Spleen (tissue), 11 donors: ENCODE measurements at regions not wholly inside any gene's neighbourhood (a gene's known extent, or its start where the extent isn't known, plus 50 kb on each side); places are given as distances from the start of the nearest gene placed in this dataset.

ENCODE experiments used
- DNase-seq: peaks from one replicate; pipeline ENCODE4 v3.0.0-alpha.2; 2020
- H3K27ac ChIP-seq, 8 donors: fragments of 200-600 bp; sonication (generic) in 7 of 8; 1 replicate in 4 of 8; 2 replicates in 4 of 8; pipeline versions ENCODE4 v1.5.0 to v1.8.0; 2016 to 2021; ENCODE audit warnings: inconsistent platforms in 4 of 8, mild to moderate bottlenecking in 4 of 8, moderate library complexity in 1 of 8
- H3K27me3 ChIP-seq, 7 donors: fragments of 200-600 bp; sonication (generic) in 6 of 7; replicated peaks in 1 of 7; 1 replicate in 4 of 7; 2 replicates in 3 of 7; pipeline versions ENCODE4 v1.5.0 to v1.8.0; 2016 to 2021; ENCODE audit warnings: inconsistent platforms in 3 of 7, mild to moderate bottlenecking in 1 of 7
- H3K36me3 ChIP-seq, 6 donors: fragments of 200-600 bp; sonication (generic) in 5 of 6; 1 replicate in 4 of 6; 2 replicates in 2 of 6; pipeline versions ENCODE4 v1.5.0 to v1.8.0; 2016 to 2021; ENCODE audit warnings: inconsistent platforms in 2 of 6
- H3K4me1 ChIP-seq, 6 donors: fragments of 200-600 bp; sonication (generic) in 5 of 6; 1 replicate in 3 of 6; 2 replicates in 3 of 6; pipeline versions ENCODE4 v1.5.0 to v1.8.0; 2016 to 2021; ENCODE audit warnings: inconsistent platforms in 3 of 6
- H3K4me3 ChIP-seq, 8 donors: fragments of 200-600 bp; sonication (generic) in 7 of 8; 1 replicate in 4 of 8; 2 replicates in 4 of 8; pipeline versions ENCODE4 v1.5.0 to v1.8.0; 2016 to 2021; ENCODE audit warnings: inconsistent platforms in 4 of 8, mild to moderate bottlenecking in 4 of 8, moderate library complexity in 2 of 8
- H3K9me3 ChIP-seq, 8 donors: fragments of 200-600 bp; sonication (generic) in 7 of 8; 1 replicate in 4 of 8; 2 replicates in 4 of 8; pipeline versions ENCODE4 v1.5.0 to v1.8.0; 2016 to 2021; ENCODE audit warnings: inconsistent platforms in 4 of 8
- CTCF ChIP-seq, 11 experiments: fragments of 200-600 bp in 7 of 11; fragments of 450-650 bp in 4 of 11; sonication (generic) in 4 of 11; IDR thresholded peaks in 8 of 11; conservative IDR thresholded peaks in 3 of 11; 1 replicate in 7 of 11; 2 replicates in 4 of 11; pipeline versions ENCODE4 v1.4.0 to v1.8.0; 2016 to 2021; ENCODE audit warnings: antibody characterized with exemption in 11 of 11, inconsistent platforms in 4 of 11, mild to moderate bottlenecking in 1 of 11
- POLR2A ChIP-seq, 3 donors: fragments of 450-650 bp; IDR thresholded peaks; one replicate each; pipeline ENCODE4 v1.5.1; 2017; ENCODE audit warnings: antibody characterized with exemption in 3 of 3, mild to moderate bottlenecking in 1 of 3
- POLR2AphosphoS5 ChIP-seq, 3 donors: sonication (generic); formaldehyde crosslinking; IDR thresholded peaks; one replicate each; pipeline ENCODE4 v1.5.1; 2017; ENCODE audit warnings: antibody characterized with exemption in 3 of 3
- WGBS, 5 donors: extraction: QIAGEN DNeasy Blood & Tissue Kit in 3 of 5; methylation state at CpG; one replicate each; pipeline versions ENCODE4 v1.1.5 to v1.1.7; 2013 to 2018; 5-methylcytosine and 5-hydroxymethylcytosine counted together
- intact Hi-C: fragments of 100-400 bp; cut with DNase I; formaldehyde crosslinking; loops from one replicate; pipeline ENCODE4 v1.15.0; 2023; ENCODE audit warnings: low total_unique reads
- donor health status: healthy with polysubstance abuse.
- donor health status: DM: no; HTN: no; CAD: no; lungs with moderate emphysema.
- donor health status: DM: no; HTN: no; CAD: no.
- donor health status: Bipolar disorder and iron deficiency.
- donor health status: healthy.
- donor health status: DM: no; HTN: no; CAD: no.
- donor health status: DM: yes; HTN: yes; CAD: no.

DNA sequence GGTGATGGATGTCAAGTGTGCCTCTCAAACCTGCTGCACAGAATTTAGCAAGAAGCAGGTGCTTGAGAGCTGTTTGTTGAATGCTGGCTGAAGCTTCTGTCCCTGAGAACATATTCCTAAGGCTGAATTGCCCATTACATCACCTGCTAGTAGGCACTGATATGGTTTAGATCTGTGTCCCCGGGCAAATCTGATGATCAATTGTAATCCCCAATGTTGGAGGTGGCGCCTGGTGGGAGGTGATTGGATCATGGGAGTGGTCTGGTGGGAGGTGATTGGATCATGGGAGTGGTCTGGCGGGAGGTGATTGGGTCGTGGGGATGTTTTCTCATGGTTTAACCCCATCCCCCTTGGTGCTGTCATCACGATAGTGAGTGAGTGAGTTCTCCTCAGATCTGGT, 128.0 kb downstream of the HRH4 start:
- Histone ChIP-seq H3K9me3 (no peaks in the 10 kb centered on the region), H3K4me3 (no peak overlapping the region), H3K27ac (no peak overlapping the region), H3K27me3 (peaks cover 0 to 7% (median 0%) of the 10 kb centered on the region in 7 donors), H3K36me3 (no peaks in the 10 kb centered on the region), H3K4me1 (no peaks in the 10 kb centered on the region)
- DNase-seq = no peak
- WGBS, 5 donors = 83 to 93% (median 90%) methylated on average over 5 of the region's 5 CpGs
- TF ChIP-seq POLR2AphosphoS5 (IDR thresholded peaks at IDR 0.05) (no peak), CTCF (IDR thresholded peaks at IDR 0.05 in 8 of 11, conservative IDR thresholded peaks at IDR 0.05 in 3 of 11) (no peak), POLR2A (IDR thresholded peaks at IDR 0.05) (no peak)
- intact Hi-C loops = no loop called here

DNA sequence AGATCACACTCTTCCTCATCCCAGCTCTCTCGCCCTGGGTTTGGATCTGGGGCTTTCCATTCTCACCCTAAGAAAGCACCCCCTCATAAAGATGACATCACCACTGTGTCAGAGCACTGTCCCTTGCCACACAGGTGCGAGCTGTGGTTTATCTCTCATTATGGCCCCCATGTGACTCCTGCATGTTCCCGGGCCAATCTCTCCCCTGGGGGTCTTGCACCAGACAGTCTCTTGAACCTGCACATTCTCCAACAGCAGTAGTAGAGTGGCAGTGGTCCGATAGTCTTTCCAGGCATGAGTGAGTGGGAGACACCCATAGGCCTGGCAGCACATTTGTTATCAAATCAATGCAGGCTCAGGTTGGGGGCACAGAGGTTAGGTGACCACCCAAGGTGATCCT, 130.5 kb downstream of the HRH4 start:
- TF ChIP-seq POLR2A (IDR thresholded peaks at IDR 0.05) = no peak
- H3K9me3 ChIP-seq = no peaks in the 10 kb centered on the region
- 59 to 90% (median 82%) methylated on average over 4 of the region's 4 CpGs for WGBS, 5 donors
- no peaks in the 10 kb centered on the region for H3K36me3 ChIP-seq
- H3K4me3 ChIP-seq = no peak overlapping the region
- no peaks in the 10 kb centered on the region for H3K4me1 ChIP-seq
- intact Hi-C loops = no loop called here
- no peak for DNase-seq
- H3K27me3 ChIP-seq = peaks cover 0 to 7% (median 0%) of the 10 kb centered on the region in 7 donors
- H3K27ac ChIP-seq = no peak overlapping the region

DNA sequence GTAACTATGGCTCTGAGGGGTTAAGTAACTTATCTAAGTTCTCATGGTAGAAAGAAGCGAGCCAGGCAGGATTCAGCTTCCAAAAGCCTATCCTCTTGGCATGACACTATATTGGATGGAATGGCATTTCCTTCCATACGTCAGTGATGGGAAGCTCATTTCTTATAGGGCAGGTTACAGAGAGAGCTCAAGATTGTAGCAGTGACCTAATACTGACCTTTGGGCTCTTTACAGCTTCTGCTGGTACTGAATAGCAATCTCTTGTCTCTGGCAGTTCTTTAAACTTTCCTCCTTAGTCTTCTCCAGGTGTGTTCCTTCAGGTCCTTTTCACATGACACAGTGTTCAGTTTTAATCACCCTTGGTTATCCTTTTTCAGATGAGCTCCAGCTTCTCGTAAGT, 133.0 kb downstream of the HRH4 start:
- 83 to 89% (median 88%) methylated on average over 3 of the region's 3 CpGs for WGBS, 5 donors

GRCh38 chr18:24593886-24594285, 133.4 kb downstream of the HRH4 start:
- peaks cover 0 to 10% (median 0%) of the 10 kb centered on the region in 7 donors for H3K27me3 ChIP-seq

More for the DNA sequence above, 133.0 kb downstream of the HRH4 start:
- no peaks in the 10 kb centered on the region for H3K4me1 ChIP-seq
- no peaks in the 10 kb centered on the region for H3K9me3 ChIP-seq
- H3K27me3 ChIP-seq = peaks cover 0 to 10% (median 0%) of the 10 kb centered on the region in 7 donors
- intact Hi-C loops = no loop called here
- H3K36me3 ChIP-seq = no peaks in the 10 kb centered on the region
- no peak for DNase-seq
- H3K4me3 ChIP-seq = no peak overlapping the region
- no peak overlapping the region for H3K27ac ChIP-seq
- TF ChIP-seq CTCF (IDR thresholded peaks at IDR 0.05 in 8 of 11, conservative IDR thresholded peaks at IDR 0.05 in 3 of 11) = no peak
- no peak for TF ChIP-seq POLR2A (IDR thresholded peaks at IDR 0.05)
- no peak for TF ChIP-seq POLR2AphosphoS5 (IDR thresholded peaks at IDR 0.05)

More at GRCh38 chr18:24593886-24594285, 133.4 kb downstream of the HRH4 start:
- no peak overlapping the region for H3K27ac ChIP-seq
- intact Hi-C loops = no loop called here
- no peaks in the 10 kb centered on the region for H3K9me3 ChIP-seq
- DNase-seq = no peak
- no peaks in the 10 kb centered on the region for H3K36me3 ChIP-seq
- 76 to 93% (median 85%) methylated on average over 4 of the region's 4 CpGs for WGBS, 5 donors
- TF ChIP-seq POLR2A (IDR thresholded peaks at IDR 0.05) = no peak
- no peak for TF ChIP-seq POLR2AphosphoS5 (IDR thresholded peaks at IDR 0.05)
- no peak for TF ChIP-seq CTCF (IDR thresholded peaks at IDR 0.05 in 8 of 11, conservative IDR thresholded peaks at IDR 0.05 in 3 of 11)
- no peaks in the 10 kb centered on the region for H3K4me1 ChIP-seq
- no peak overlapping the region for H3K4me3 ChIP-seq
